Fibroblast of villous mesenchyme (primary cell): ENCODE measurements at regions not wholly inside any gene's neighbourhood (a gene's known extent, or its start where the extent isn't known, plus 50 kb on each side); places are given as distances from the start of the nearest gene placed in this dataset.
"Not testable (repeated sequence)": the region's sequence is repeated elsewhere in the genome, so short reads cannot be mapped to it uniquely, and the experiment has no call there.

Experiments
- DNase-seq: peaks from one replicate; pipeline ENCODE4 v3.0.0-alpha.2; 2010; ENCODE audit warnings: low read depth
- H3K4me3 ChIP-seq: 2 replicates; pipeline ENCODE4 v1.5.1; 2011; ENCODE audit warnings: low read depth, mild to moderate bottlenecking, low read length
- CTCF ChIP-seq: IDR thresholded peaks from 2 replicates; pipeline ENCODE4 v1.5.1; 2012; ENCODE audit warnings: low read depth, mild to moderate bottlenecking, low read length; ENCODE audit not compliant: insufficient read depth

- TF ChIP-seq CTCF = no peak
- no peak overlapping the region for H3K4me3 ChIP-seq
- no peak for DNase-seq
Observed at GRCh38 chr2:199556527-199557285, 99.0 kb upstream of the SATB2 start.

GRCh38 chr2:199554026-199554425 lies 96.3 kb upstream of the SATB2 start:
- DNase-seq = no peak
- TF ChIP-seq CTCF = no peak
- no peak overlapping the region for H3K4me3 ChIP-seq

- no peak for TF ChIP-seq CTCF
- no peak for DNase-seq
- H3K4me3 ChIP-seq = no peak overlapping the region
Observed at GRCh38 chr2:199552141-199552540, 94.4 kb upstream of the SATB2 start.

GRCh38 chr2:199543606-199544172 lies 86.0 kb upstream of the SATB2 start:
- no peak overlapping the region for H3K4me3 ChIP-seq
- no peak for DNase-seq
- TF ChIP-seq CTCF = no peak

GRCh38 chr2:199535445-199536177 lies 77.9 kb upstream of the SATB2 start:
- no peak overlapping the region for H3K4me3 ChIP-seq
- TF ChIP-seq CTCF = no peak
- no peak for DNase-seq

GRCh38 chr2:199533873-199534272 lies 76.1 kb upstream of the SATB2 start:
- DNase-seq, H3K4me3 ChIP-seq: not testable (repeated sequence)

GRCh38 chr2:199527071-199527470 lies 69.3 kb upstream of the SATB2 start:
- no peak overlapping the region for H3K4me3 ChIP-seq

More at GRCh38 chr2:199527071-199527470, 69.3 kb upstream of the SATB2 start:
- no peak for TF ChIP-seq CTCF
- DNase-seq = no peak
